SU-DHL-6 (cell line): ENCODE measurements at regions not wholly inside any gene's neighbourhood (a gene's known extent, or its start where the extent isn't known, plus 50 kb on each side); places are given as distances from the start of the nearest gene placed in this dataset.

Source experiments
- H2AFZ ChIP-seq: fragments of 200-600 bp; sonication (generic); 2 replicates; pipeline ENCODE4 v1.6.1; 2014; ENCODE audit warnings: low read depth, mild to moderate bottlenecking, moderate library complexity, mixed read lengths, antibody characterized with exemption, low read length; ENCODE audit not compliant: severe bottlenecking
- H3F3A ChIP-seq: fragments of 200-600 bp; shearing (Covaris generic); 2 replicates; pipeline ENCODE4 v1.6.0; 2016; ENCODE audit warnings: antibody characterized with exemption, mild to moderate bottlenecking; ENCODE audit not compliant: insufficient read depth
- H3K27ac ChIP-seq: fragments of 200-600 bp; sonication (generic); 2 replicates; pipeline ENCODE4 v1.5.1; 2016; ENCODE audit warnings: low read depth, mild to moderate bottlenecking, low read length, moderate library complexity, mixed read lengths
- H3K27me3 ChIP-seq: fragments of 200-600 bp; sonication (generic), shearing (Covaris generic); 2 replicates; pipeline ENCODE4 v1.6.0; 2014; ENCODE audit warnings: mild to moderate bottlenecking, low read length
- H3K36me3 ChIP-seq: fragments of 200-600 bp; sonication (generic); 2 replicates; pipeline ENCODE4 v1.6.1; 2014; ENCODE audit warnings: mild to moderate bottlenecking, low read length, mixed read lengths
- H3K4me2 ChIP-seq: fragments of 300-600, 200-600 bp; shearing (Covaris generic), sonication (generic); 2 replicates; pipeline ENCODE4 v1.6.0; 2014; ENCODE audit warnings: low read length, low read depth, mild to moderate bottlenecking; ENCODE audit not compliant: poor library complexity, severe bottlenecking
- H3K4me3 ChIP-seq: fragments of 200-600 bp; sonication (generic); 2 replicates; pipeline ENCODE4 v1.5.1; 2014; ENCODE audit warnings: antibody characterized with exemption, low read length, mild to moderate bottlenecking, mixed read lengths; ENCODE audit not compliant: insufficient read depth, poor library complexity, severe bottlenecking
- H3K79me2 ChIP-seq: fragments of 200-600 bp; sonication (generic); 2 replicates; pipeline ENCODE4 v1.6.1; 2014; ENCODE audit warnings: mild to moderate bottlenecking, low read length, moderate library complexity; ENCODE audit not compliant: insufficient read depth
- H3K9ac ChIP-seq: fragments of 200-600 bp; sonication (generic); 2 replicates; pipeline ENCODE4 v1.7.0; 2014; ENCODE audit warnings: mild to moderate bottlenecking, low read length
- H3K9me2 ChIP-seq: fragments of 200-600 bp; sonication (generic); replicated peaks from 2 replicates; pipeline ENCODE4 v1.6.1; 2014; ENCODE audit warnings: low read length; ENCODE audit not compliant: insufficient read depth
- H3K9me3 ChIP-seq: fragments of 200-600 bp; sonication (generic); 2 replicates; pipeline ENCODE4 v1.6.1; 2014; ENCODE audit warnings: low read length, mixed read lengths; ENCODE audit not compliant: insufficient read depth
- H4K20me1 ChIP-seq: fragments of 200-600 bp; sonication (generic); 2 replicates; pipeline ENCODE4 v1.6.1; 2014; ENCODE audit warnings: low read depth, mild to moderate bottlenecking, antibody characterized with exemption, low read length, moderate library complexity, mixed read lengths
- CTCF ChIP-seq: fragments of 200-600 bp; sonication (generic); IDR thresholded peaks from one replicate; pipeline ENCODE4 v1.5.1; 2017; ENCODE audit warnings: antibody characterized with exemption, mild to moderate bottlenecking, low read length, moderate library complexity; ENCODE audit not compliant: insufficient read depth, poor library complexity, severe bottlenecking
- EZH2phosphoT487 ChIP-seq: fragments of 200-600 bp; sonication (generic), shearing (Covaris generic); conservative IDR thresholded peaks from 2 replicates; pipeline ENCODE4 v1.6.1; 2018; ENCODE audit warnings: mild to moderate bottlenecking, antibody characterized with exemption, low read length, moderate library complexity, mixed read lengths

GRCh38 chr9:10921671-10922070, 308.9 kb upstream of the PTPRD start:
- Histone ChIP-seq H2AFZ (no peak overlapping the region), H3K4me3 (no peak overlapping the region), H3K9me2 (0 out of 2 replicates have a peak, but pooled peaks cover 4% of the 10 kb centered on the region), H3K9ac (no peak overlapping the region), H3K4me2 (no peak overlapping the region), H3F3A (no peaks in the 10 kb centered on the region), H3K27ac (no peak overlapping the region), H4K20me1 (no peaks in the 10 kb centered on the region), H3K36me3 (no peaks in the 10 kb centered on the region), H3K9me3 (no peaks in the 10 kb centered on the region), H3K27me3 (no peaks in the 10 kb centered on the region), H3K79me2 (no peaks in the 10 kb centered on the region)
- no peak for TF ChIP-seq CTCF
- no peak for TF ChIP-seq EZH2phosphoT487

- H3K4me2 ChIP-seq: no peak overlapping the region
- H4K20me1 ChIP-seq: no peaks in the 10 kb centered on the region
- no peak overlapping the region for H3K27ac ChIP-seq
These were observed 313.1 kb upstream of the PTPRD start for GRCh38 chr9:10925896-10926295.

GRCh38 chr9:10928372-10928771, 315.6 kb upstream of the PTPRD start:
- no peaks in the 10 kb centered on the region for H3K36me3 ChIP-seq
- no peak overlapping the region for H3K4me2 ChIP-seq
- H3K9me2 ChIP-seq: 0 out of 2 replicates have a peak, but pooled peaks cover 4% of the 10 kb centered on the region
- H2AFZ ChIP-seq: no peak overlapping the region
- H3K9ac ChIP-seq: no peak overlapping the region
- no peaks in the 10 kb centered on the region for H3K27me3 ChIP-seq
- H3K4me3 ChIP-seq: no peak overlapping the region
- H3K27ac ChIP-seq: no peak overlapping the region
- H3K9me3 ChIP-seq: no peaks in the 10 kb centered on the region
- no peaks in the 10 kb centered on the region for H3K79me2 ChIP-seq
- H4K20me1 ChIP-seq: no peaks in the 10 kb centered on the region
- no peak for TF ChIP-seq EZH2phosphoT487
- TF ChIP-seq CTCF: no peak
- H3F3A ChIP-seq: no peaks in the 10 kb centered on the region

More at GRCh38 chr9:10925896-10926295, 313.1 kb upstream of the PTPRD start:
- no peaks in the 10 kb centered on the region for H3K27me3 ChIP-seq
- H3K9me3 ChIP-seq: no peaks in the 10 kb centered on the region
- TF ChIP-seq CTCF (no peak), EZH2phosphoT487 (no peak)
- no peaks in the 10 kb centered on the region for H3K36me3 ChIP-seq
- no peak overlapping the region for H3K4me3 ChIP-seq
- 0 out of 2 replicates have a peak, but pooled peaks cover 4% of the 10 kb centered on the region for H3K9me2 ChIP-seq
- H3K9ac ChIP-seq: no peak overlapping the region
- H3F3A ChIP-seq: no peaks in the 10 kb centered on the region
- H2AFZ ChIP-seq: no peak overlapping the region
- H3K79me2 ChIP-seq: no peaks in the 10 kb centered on the region

GRCh38 chr9:10930081-10930480, 317.3 kb upstream of the PTPRD start:
- H3K4me2 ChIP-seq: no peak overlapping the region
- no peaks in the 10 kb centered on the region for H4K20me1 ChIP-seq
- no peak overlapping the region for H2AFZ ChIP-seq
- no peaks in the 10 kb centered on the region for H3K9me3 ChIP-seq
- no peak overlapping the region for H3K4me3 ChIP-seq
- H3K27ac ChIP-seq: no peak overlapping the region
- H3K36me3 ChIP-seq: no peaks in the 10 kb centered on the region
- H3K79me2 ChIP-seq: no peaks in the 10 kb centered on the region
- TF ChIP-seq CTCF (no peak), EZH2phosphoT487 (no peak)
- H3K9me2 ChIP-seq: no peaks in the 10 kb centered on the region
- no peaks in the 10 kb centered on the region for H3K27me3 ChIP-seq
- no peak overlapping the region for H3K9ac ChIP-seq
- H3F3A ChIP-seq: no peaks in the 10 kb centered on the region
